LNCAP (cell line): ENCODE measurements at regions not wholly inside any gene's neighbourhood (a gene's known extent, or its start where the extent isn't known, plus 50 kb on each side); places are given as distances from the start of the nearest gene placed in this dataset.

ENCODE experiments used
- TF ChIP-seq, protein P1 (sequence below): fragments of 450-650 bp; IDR thresholded peaks from 2 replicates; pipeline ENCODE4 v1.5.1; 2017; ENCODE audit warnings: mild to moderate bottlenecking

DNA sequence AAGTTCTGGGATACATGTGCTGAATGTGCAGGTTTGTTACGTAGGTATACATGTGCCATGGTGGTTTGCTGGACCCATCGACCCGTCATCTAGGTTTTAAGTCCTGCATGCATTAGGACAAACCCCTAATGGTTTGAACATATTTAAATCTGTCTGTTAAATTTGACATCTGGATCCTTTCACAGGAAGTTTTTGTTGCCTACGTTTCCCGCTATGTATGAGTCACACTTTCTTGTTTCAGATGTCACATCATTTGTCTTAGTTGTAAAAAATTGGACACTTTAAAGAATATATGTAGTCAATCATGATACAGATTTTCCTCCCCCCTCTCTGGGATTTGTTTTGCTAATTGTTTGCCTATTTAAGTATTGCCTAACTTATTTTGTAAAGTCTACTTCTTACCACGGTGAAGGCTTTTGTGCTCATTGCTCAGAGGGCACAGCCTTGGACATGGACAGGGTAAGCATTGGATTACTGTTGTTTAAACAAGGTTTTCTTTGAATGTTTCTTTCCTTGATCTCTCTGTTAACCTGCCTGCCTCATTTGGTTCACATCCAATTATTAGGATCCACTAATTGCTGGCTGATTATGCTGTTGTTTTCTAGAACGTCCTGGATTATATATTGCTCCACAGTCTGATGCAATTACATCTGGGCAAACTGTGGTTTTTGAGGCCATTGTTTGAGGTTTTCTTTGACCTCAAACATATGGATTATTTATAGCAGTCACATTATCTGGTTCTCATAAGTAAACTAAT is 1441.4 kb downstream of the AACS start:
- TF ChIP-seq, protein P1, sequence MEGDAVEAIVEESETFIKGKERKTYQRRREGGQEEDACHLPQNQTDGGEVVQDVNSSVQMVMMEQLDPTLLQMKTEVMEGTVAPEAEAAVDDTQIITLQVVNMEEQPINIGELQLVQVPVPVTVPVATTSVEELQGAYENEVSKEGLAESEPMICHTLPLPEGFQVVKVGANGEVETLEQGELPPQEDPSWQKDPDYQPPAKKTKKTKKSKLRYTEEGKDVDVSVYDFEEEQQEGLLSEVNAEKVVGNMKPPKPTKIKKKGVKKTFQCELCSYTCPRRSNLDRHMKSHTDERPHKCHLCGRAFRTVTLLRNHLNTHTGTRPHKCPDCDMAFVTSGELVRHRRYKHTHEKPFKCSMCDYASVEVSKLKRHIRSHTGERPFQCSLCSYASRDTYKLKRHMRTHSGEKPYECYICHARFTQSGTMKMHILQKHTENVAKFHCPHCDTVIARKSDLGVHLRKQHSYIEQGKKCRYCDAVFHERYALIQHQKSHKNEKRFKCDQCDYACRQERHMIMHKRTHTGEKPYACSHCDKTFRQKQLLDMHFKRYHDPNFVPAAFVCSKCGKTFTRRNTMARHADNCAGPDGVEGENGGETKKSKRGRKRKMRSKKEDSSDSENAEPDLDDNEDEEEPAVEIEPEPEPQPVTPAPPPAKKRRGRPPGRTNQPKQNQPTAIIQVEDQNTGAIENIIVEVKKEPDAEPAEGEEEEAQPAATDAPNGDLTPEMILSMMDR = no peak

DNA sequence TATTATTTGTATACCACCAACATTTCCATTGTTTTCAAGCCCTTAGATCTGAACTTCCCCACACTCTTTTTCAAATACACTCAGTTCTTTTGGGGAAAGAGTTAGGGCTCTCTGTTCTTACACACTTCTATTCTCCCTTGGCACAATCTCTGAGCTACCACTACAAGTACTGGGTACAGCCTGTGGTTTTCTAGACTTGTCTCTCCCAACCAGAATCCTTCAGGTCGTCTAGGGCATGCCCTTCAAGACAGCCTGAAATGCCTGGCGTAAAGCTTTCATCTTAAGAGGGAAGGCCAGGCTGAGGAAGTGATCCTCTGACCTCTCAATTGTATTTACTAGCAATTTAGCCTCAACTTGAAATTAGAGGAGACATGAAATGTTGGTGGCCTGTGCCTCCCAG is 1442.0 kb downstream of the AACS start:
- TF ChIP-seq, protein P1 = no peak

DNA sequence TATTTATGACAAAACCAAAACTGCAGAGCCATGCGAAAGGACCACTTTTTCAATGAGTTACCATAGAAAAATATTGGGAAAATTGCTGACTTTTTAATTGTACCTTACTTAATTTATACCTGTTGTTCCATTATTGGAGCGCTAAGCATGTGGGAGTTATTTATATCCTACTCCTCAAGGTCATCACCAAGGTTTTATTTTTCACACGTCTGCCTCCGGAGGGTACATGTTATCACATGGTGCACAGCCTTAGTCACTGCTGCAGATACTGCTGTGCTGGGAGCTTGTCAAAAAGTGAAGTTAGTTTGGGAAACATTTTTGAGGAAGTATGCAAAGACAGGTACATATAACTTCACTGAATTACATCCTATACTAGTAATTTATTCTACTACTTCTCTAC is 1444.3 kb downstream of the AACS start:
- TF ChIP-seq, protein P1 = no peak

DNA sequence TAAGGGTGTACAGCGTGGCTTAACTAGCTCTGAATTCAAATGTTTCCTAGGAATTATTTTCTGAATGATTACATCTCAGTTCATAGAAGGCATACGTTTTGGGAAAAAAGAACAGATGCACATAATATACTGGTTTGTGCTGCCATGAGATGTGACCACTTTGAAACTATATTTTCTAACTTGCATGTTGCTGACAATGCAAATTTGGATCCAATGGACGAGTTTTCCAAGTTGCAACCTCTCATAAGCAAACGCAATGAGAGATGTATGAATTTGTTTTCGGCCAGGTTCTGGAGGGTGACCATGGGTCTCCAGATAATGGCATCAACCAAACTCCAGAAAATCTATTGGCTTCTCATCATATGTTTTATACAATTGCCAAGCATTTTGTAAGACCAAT is 1445.4 kb downstream of the AACS start:
- TF ChIP-seq, protein P1 = no peak

DNA sequence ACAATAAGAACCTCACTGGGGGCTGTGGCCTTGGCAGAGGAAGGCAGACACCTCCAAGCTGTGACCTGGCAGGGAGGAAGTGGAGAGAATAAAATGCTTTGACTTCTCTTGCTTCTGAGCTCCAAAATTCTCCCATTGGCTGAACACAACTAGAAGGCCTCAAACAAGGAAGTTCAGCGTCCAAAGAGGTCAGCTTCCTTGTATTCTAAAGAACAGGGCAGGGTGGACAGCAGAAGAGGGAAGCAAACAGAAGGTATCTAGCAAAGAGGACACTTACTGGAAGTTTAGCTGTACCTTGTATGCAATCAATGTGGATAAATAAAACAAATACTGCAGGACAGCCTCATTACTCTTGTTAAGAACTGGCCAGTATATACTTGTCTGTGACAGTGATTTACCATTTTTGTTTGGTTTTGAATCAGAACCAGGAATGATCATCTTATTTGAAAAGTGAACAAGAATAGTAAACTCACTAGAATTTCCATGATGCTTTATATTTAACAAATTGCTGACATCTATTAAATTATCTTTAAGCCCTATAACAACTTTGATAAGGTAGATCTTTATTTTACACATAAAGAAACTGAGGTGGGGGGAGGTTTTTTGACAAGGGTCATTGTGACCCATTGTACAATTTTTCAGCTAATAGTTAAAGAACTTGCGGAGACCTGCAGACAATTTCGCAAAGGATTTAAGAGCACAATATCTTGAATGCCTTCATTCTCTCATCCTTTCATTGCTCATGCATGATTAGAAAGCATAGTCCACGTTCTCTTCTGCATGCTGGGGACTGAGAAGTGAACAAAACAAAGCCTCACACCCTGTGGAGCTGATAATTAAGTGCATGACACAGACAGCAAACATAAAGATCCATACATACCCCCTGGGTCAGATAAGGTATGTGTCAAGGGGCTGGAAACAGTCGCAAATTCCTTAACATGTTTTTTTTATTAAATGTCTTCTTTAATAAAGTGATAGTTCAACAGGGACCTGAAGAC is 1448.0 kb downstream of the AACS start:
- TF ChIP-seq, protein P1 = no peak

DNA sequence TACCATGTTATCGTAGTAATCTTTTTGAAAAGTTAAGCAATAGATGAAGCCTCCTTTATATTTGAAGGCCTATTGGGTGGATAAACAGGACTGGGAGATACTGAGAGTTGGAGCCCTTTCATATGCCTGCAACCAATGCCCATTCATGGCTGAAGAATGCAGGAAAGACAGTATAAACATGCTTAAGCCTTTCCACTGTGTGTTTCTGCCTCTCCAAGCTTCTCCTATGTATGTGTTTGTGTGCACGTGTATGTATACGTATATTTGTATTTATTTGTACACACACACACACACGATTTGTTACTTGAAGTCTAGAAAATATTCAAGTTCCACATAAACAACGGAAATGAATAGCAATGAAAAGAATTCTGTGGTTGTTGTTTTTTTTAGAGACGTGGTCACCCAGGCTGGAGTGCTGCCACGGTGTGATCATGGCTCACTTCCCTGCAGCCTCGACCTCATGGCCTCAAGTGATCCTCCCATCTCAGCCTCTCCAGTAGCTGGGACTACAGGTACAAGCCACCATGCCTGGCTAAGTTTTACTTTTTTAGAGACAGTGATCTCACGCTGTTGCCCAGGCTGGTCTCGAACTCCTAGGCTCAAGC is 1453.5 kb downstream of the AACS start:
- TF ChIP-seq, protein P1 = no peak

DNA sequence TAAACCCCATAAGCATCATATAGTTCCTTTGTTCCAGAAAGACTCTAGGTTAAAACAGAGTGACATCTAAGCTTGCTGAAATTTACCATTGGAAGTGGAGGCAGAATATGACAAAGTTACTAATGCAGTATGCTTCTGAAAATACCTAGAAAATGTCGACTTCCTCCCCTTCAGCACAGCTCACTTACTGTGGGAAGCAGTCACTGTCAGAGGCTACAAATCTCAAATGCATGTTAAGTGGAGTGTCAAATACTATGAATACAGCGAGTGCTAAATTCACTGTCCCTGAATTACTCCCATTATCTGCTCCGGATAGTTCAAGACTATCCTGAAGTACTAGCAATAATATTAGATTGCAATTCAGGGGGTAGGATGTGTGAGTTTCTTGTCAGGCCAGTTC is 1454.6 kb downstream of the AACS start:
- TF ChIP-seq, protein P1 = no peak
